HG03045 (cell line): ENCODE measurements at regions not wholly inside any gene's neighbourhood (a gene's known extent, or its start where the extent isn't known, plus 50 kb on each side); places are given as distances from the start of the nearest gene placed in this dataset.

Source experiments
- ATAC-seq: cut with Tn5 transposase; IDR thresholded peaks from one replicate; pipeline ENCODE4 v1.9.1; 2021; ENCODE audit warnings: mild to moderate bottlenecking, moderate library complexity; ENCODE audit not compliant: unreplicated experiment

DNA sequence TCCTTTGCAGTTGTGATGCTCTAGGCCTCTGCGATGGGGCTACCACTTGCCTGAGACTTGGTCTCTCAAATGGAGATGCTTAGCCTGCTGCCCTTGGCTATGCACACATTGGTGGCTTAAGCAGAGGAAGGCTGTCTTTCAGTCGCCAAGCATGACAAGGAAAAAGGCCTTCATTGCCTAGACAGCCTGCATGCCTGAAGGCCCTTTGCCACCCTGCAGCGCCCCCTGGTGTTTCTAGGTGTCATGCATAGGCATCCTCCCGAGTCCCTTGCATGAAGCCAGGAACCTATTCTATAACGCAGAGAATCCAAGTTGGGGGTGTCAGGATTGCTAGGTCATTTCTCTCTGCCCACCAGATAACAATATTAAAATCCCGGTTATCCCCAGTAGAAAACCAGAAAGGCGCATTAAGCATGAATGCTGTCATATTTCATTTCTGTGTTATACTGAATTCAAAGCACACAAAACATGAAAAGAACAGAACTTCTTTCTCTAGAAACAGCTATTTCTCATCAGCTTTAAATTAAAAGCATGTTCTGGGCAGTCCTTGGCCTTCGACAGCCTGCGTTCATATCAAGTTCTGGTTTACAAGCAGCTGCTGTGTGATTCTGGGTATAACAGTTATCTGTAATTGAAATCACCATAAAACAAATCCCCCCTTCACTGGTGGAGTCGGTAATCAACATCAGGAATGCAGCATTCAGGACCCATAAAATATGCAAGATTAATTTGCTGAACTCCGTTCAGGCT, 59.7 kb upstream of the TRPC7 start:
- ATAC-seq: peak; percentile 68

DNA sequence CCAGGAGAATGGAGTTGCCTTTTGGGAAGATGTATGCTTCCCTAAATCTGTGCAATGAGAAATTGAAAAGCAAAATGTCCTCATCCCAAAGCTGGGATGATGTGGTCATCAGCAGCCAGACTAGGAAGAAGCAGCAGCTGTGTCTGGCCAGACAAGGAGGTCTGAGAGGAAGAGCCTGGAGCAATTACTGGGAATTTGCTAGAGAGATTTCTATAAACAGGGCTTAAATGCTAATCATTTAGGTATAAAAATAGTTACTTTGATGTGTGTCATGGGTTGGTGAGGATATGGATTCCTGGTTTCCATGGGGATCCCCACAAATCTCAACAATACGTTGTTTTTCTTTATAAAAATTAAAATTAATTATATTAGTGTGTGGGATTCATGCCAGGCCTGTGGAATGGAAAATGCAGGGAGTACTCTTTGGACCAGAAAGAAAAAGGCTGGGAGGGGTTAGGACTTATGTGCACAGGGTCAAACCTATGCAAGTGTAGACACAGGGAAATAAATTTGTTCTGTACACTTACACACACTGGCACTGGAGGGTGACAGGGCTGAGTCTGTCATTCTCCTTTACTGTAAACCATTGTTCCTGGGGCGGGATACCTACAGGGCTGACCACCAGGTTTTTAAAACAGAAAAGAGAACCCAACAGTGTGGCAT, 58.7 kb upstream of the TRPC7 start:
- ATAC-seq: no peak

DNA sequence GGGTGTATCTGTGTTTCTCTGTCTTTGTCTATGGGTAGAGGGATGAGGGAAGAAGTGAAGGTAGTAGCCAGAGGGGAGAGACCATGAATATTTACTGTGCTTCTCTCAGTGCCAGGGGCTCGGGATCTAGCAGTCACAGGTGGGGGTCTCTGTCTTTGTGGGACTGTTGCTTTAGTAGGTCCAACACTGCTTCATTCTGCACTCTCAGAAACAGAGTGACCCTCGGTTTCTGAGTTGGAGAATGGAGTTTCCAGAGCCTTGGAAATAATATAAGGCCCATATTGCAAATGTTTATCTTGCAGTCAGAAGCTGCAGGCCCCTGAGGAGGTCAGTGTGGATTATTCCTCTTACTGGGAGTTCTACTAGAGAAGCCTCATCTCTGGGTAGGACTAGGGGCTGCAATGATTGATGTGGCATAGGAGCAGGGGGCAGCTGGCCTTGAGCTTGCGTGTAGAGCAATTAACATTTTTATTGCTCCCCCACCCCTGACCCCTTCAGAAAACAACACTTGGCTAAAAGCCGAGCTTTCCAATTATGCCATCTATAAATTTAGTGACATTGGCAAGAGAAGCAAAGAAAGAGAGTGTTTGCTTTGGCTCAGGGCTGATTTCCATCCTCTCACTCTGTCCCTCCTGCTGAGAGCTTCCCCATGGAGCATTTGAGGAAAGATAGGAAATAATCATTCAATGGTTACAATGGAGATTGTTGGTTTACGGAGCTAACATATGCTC, 55.0 kb upstream of the TRPC7 start:
- ATAC-seq: no peak

DNA sequence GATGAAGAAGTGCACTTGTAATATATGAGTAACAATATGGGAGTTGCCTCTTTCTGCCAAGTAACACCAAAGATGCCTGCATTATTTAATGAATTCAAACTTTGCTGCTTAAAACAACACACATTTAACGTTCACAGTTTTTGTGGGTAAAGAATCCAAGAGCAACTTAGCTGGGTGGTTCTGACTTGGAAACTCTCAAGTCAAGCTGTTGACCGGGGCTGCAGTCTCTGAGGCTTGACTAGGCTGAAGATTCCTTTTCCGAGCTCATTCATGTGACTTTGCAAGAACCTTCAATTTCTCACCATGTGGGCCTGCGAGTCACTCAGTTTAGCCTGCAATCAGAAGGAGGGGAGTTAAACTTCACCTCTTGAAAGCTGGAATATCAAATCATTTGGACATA, 53.0 kb upstream of the TRPC7 start:
- no peak for ATAC-seq
